Hepatocyte (in vitro differentiated cells): ENCODE measurements at regions not wholly inside any gene's neighbourhood (a gene's known extent, or its start where the extent isn't known, plus 50 kb on each side); places are given as distances from the start of the nearest gene placed in this dataset.
A peak's percentile ranks its signal among the peaks of the same experiment; 100 is the strongest.
"Not testable (repeated sequence)": the region's sequence is repeated elsewhere in the genome, so short reads cannot be mapped to it uniquely, and the experiment has no call there.

Experiments
- DNase-seq: peaks from one replicate; pipeline ENCODE4 v3.0.0-alpha.2; 2016; ENCODE audit warnings: low spot score
- H2AFZ ChIP-seq: fragments of 200-600 bp; sonication (generic); 2 replicates; pipeline ENCODE4 v1.6.0; 2016; ENCODE audit warnings: antibody characterized with exemption, mild to moderate bottlenecking
- H3K27ac ChIP-seq: fragments of 200-600 bp; sonication (generic); 2 replicates; pipeline ENCODE4 v1.5.1; 2016; ENCODE audit warnings: mild to moderate bottlenecking
- H3K27me3 ChIP-seq: fragments of 200-600 bp; sonication (generic); 2 replicates; pipeline ENCODE4 v1.6.1; 2016
- H3K36me3 ChIP-seq: fragments of 200-600 bp; sonication (generic); replicated peaks from 2 replicates; pipeline ENCODE4 v1.5.1; 2016; ENCODE audit warnings: low read depth; ENCODE audit not compliant: insufficient read depth
- H3K4me1 ChIP-seq: fragments of 200-600 bp; sonication (generic); 2 replicates; pipeline ENCODE4 v1.5.1; 2016; ENCODE audit warnings: mild to moderate bottlenecking, moderate library complexity; ENCODE audit not compliant: insufficient read depth
- H3K4me2 ChIP-seq: fragments of 200-600 bp; sonication (generic); 2 replicates; pipeline ENCODE4 v1.6.0; 2016
- H3K4me3 ChIP-seq: fragments of 200-600 bp; sonication (generic); 2 replicates; pipeline ENCODE4 v1.5.1; 2016; ENCODE audit warnings: mild to moderate bottlenecking
- H3K79me2 ChIP-seq: fragments of 200-600 bp; sonication (generic); 2 replicates; pipeline ENCODE4 v1.6.0; 2017; ENCODE audit warnings: mild to moderate bottlenecking
- H3K9me2 ChIP-seq: fragments of 200-600 bp; sonication (generic); replicated peaks from 2 replicates; pipeline ENCODE4 v1.6.0; 2017; ENCODE audit warnings: mild to moderate bottlenecking; ENCODE audit not compliant: insufficient read depth
- H3K9me3 ChIP-seq: fragments of 200-600 bp; sonication (generic); 2 replicates; pipeline ENCODE4 v1.5.1; 2016; ENCODE audit warnings: low read depth, mild to moderate bottlenecking
- H4K20me1 ChIP-seq: fragments of 200-600 bp; sonication (generic); 2 replicates; pipeline ENCODE4 v1.6.0; 2016; ENCODE audit warnings: mild to moderate bottlenecking; ENCODE audit not compliant: insufficient read depth, poor library complexity, severe bottlenecking
- CTCF ChIP-seq: fragments of 200-600 bp; sonication (generic); IDR thresholded peaks from 2 replicates; pipeline ENCODE4 v1.5.1; 2016; ENCODE audit warnings: antibody characterized with exemption, mild to moderate bottlenecking; ENCODE audit not compliant: poor library complexity
- EZH2 ChIP-seq: fragments of 200-600 bp; sonication (generic); IDR thresholded peaks from 2 replicates; pipeline ENCODE4 v1.6.1; 2016; ENCODE audit warnings: antibody characterized with exemption, mild to moderate bottlenecking, borderline replicate concordance
- EZH2phosphoT487 ChIP-seq: fragments of 200-600 bp; sonication (generic); IDR thresholded peaks from one replicate; pipeline ENCODE4 v1.6.1; 2018; ENCODE audit warnings: antibody characterized with exemption, mild to moderate bottlenecking, low read depth, moderate library complexity; ENCODE audit not compliant: unreplicated experiment, severe bottlenecking
- WGBS: methylation state at CpG from one replicate; pipeline ENCODE4 v1.1.6; 2016; ENCODE audit warnings: low lambda C conversion rate; ENCODE audit errors: missing lambda C conversion rate; 5-methylcytosine and 5-hydroxymethylcytosine counted together

GRCh38 chr20:48035961-48036731 is 250.9 kb upstream of the SULF2 start:
- H3K27me3 ChIP-seq = no peaks in the 10 kb centered on the region
- WGBS = 87% methylated on average over 4 of the region's 4 CpGs
- TF ChIP-seq EZH2phosphoT487 (no peak), CTCF (no peak), EZH2 (no peak)

GRCh38 chr20:48034751-48035150 is 249.5 kb upstream of the SULF2 start:
- 87% methylated on average over 6 of the region's 6 CpGs for WGBS
- Histone ChIP-seq H3K9me2 (no peaks in the 10 kb centered on the region), H4K20me1 (no peaks in the 10 kb centered on the region), H3K27ac (peak overlapping the region; percentile 22), H3K27me3 (no peaks in the 10 kb centered on the region), H3K4me2 (no peak overlapping the region), H2AFZ (no peak overlapping the region), H3K4me3 (no peak overlapping the region), H3K9me3 (no peaks in the 10 kb centered on the region), H3K36me3 (no peaks in the 10 kb centered on the region), H3K79me2 (no peaks in the 10 kb centered on the region), H3K4me1 (no peaks in the 10 kb centered on the region)
- TF ChIP-seq EZH2 (no peak), EZH2phosphoT487 (no peak), CTCF (no peak)
- DNase-seq = peak; percentile 39

More at GRCh38 chr20:48035961-48036731, 250.9 kb upstream of the SULF2 start:
- Histone ChIP-seq H4K20me1 (no peaks in the 10 kb centered on the region), H3K79me2 (no peaks in the 10 kb centered on the region), H2AFZ (no peak overlapping the region), H3K9me2 (no peaks in the 10 kb centered on the region), H3K9me3 (no peaks in the 10 kb centered on the region), H3K27ac (no peak overlapping the region), H3K4me1 (no peaks in the 10 kb centered on the region), H3K36me3 (no peaks in the 10 kb centered on the region), H3K4me3 (no peak overlapping the region), H3K4me2 (no peak overlapping the region)
- no peak for DNase-seq

- not testable (repeated sequence) for H3K4me3 ChIP-seq, H3K27ac ChIP-seq, H3K36me3 ChIP-seq, DNase-seq, H3K9me2 ChIP-seq, H2AFZ ChIP-seq, H3K4me2 ChIP-seq, H3K79me2 ChIP-seq, H3K27me3 ChIP-seq, H3K4me1 ChIP-seq, H4K20me1 ChIP-seq, H3K9me3 ChIP-seq
- 98% methylated on average over 8 of the region's 8 CpGs for WGBS
Observed at GRCh38 chr20:48033005-48033404, 247.7 kb upstream of the SULF2 start.

- H3K9me3 ChIP-seq = no peaks in the 10 kb centered on the region
- no peaks in the 10 kb centered on the region for H3K9me2 ChIP-seq
- no peak overlapping the region for H3K4me2 ChIP-seq
- 75% methylated on average over 4 of the region's 4 CpGs for WGBS
- no peaks in the 10 kb centered on the region for H3K27me3 ChIP-seq
- H2AFZ ChIP-seq = no peak overlapping the region
- H3K4me3 ChIP-seq = no peak overlapping the region
- no peak overlapping the region for H3K27ac ChIP-seq
- DNase-seq = no peak
- H3K4me1 ChIP-seq = no peaks in the 10 kb centered on the region
- TF ChIP-seq CTCF (no peak), EZH2phosphoT487 (no peak), EZH2 (no peak)
- no peaks in the 10 kb centered on the region for H3K36me3 ChIP-seq
- no peaks in the 10 kb centered on the region for H4K20me1 ChIP-seq
- no peaks in the 10 kb centered on the region for H3K79me2 ChIP-seq
Observed at GRCh38 chr20:48031122-48031521, 245.8 kb upstream of the SULF2 start.
